ENCODE measurements at regions not wholly inside any gene's neighbourhood (a gene's known extent, or its start where the extent isn't known, plus 50 kb on each side); places are given as distances from the start of the nearest gene placed in this dataset.

GRCh38 chr1:5435414-5435813 is 556.8 kb downstream of the NPHP4 start:
- Histone ChIP-seq H3K27me3 (replicated peaks in 2 of 5; ENCODE audit: control insufficient read depth in 4 of 5, insufficient read depth in 5 of 5, low read length in 4 of 5) (peaks cover 0 to 51% (median 12%) of the 10 kb centered on the region in 5 experiments), H3K36me3 (ENCODE audit: control insufficient read depth in 4 of 4, insufficient read depth in 4 of 4, low read length in 3 of 4) (no peaks in the 10 kb centered on the region), H3K4me3 (ENCODE audit: control insufficient read depth in 1 of 7, extremely low read depth in 1 of 7, insufficient read depth in 4 of 7, low read depth in 2 of 7, low read length in 6 of 7) (no peak overlapping the region), H3K4me1 (ENCODE audit: control extremely low read depth in 1 of 4, control insufficient read depth in 4 of 4, insufficient read depth in 4 of 4, low read length in 3 of 4) (no peaks in the 10 kb centered on the region), H3K9me3 (ENCODE audit: control extremely low read depth in 1 of 5, control insufficient read depth in 4 of 5, insufficient read depth in 2 of 5, low read depth in 1 of 5, low read length in 4 of 5) (peaks cover 0 to 16% (median 0%) of the 10 kb centered on the region in 5 experiments), H3K27ac (ENCODE audit: insufficient read depth in 1 of 2, low read depth in 1 of 2, low read length in 2 of 2, poor library complexity in 1 of 2, severe bottlenecking in 2 of 2) (no peak overlapping the region)
- 90% methylated on average over 3 of the region's 6 CpGs for WGBS (ENCODE audit: insufficient coverage)
- CTCF ChIA-PET, result interaction anchor here (0.9 kb wide), 1 partner anchor 16 kb away, joined by 3 read pairs; no protein-coding TSS in a partner anchor
- DNase-seq, result no peak
- POLR2A ChIA-PET, result no interaction called here

GRCh38 chr1:5432436-5432835 is 559.8 kb downstream of the NPHP4 start:
- H3K27me3 ChIP-seq (replicated peaks in 2 of 5; ENCODE audit: control insufficient read depth in 4 of 5, insufficient read depth in 5 of 5, low read length in 4 of 5), result peaks cover 0 to 75% (median 10%) of the 10 kb centered on the region in 5 experiments
- CTCF ChIA-PET, result no interaction called here
- H3K27ac ChIP-seq (ENCODE audit: insufficient read depth in 1 of 2, low read depth in 1 of 2, low read length in 2 of 2, poor library complexity in 1 of 2, severe bottlenecking in 2 of 2), result no peak overlapping the region
- H3K4me1 ChIP-seq (ENCODE audit: control extremely low read depth in 1 of 4, control insufficient read depth in 4 of 4, insufficient read depth in 4 of 4, low read length in 3 of 4), result no peaks in the 10 kb centered on the region
- POLR2A ChIA-PET, result no interaction called here
- H3K36me3 ChIP-seq (ENCODE audit: control insufficient read depth in 4 of 4, insufficient read depth in 4 of 4, low read length in 3 of 4), result no peaks in the 10 kb centered on the region
- no peak for DNase-seq
- no peaks in the 10 kb centered on the region for H3K9me3 ChIP-seq (ENCODE audit: control extremely low read depth in 1 of 5, control insufficient read depth in 4 of 5, insufficient read depth in 2 of 5, low read depth in 1 of 5, low read length in 4 of 5)
- WGBS (ENCODE audit: insufficient coverage), result 81% methylated on average over 5 of the region's 5 CpGs
- no peak overlapping the region for H3K4me3 ChIP-seq (ENCODE audit: control insufficient read depth in 1 of 7, extremely low read depth in 1 of 7, insufficient read depth in 4 of 7, low read depth in 2 of 7, low read length in 6 of 7)

DNA sequence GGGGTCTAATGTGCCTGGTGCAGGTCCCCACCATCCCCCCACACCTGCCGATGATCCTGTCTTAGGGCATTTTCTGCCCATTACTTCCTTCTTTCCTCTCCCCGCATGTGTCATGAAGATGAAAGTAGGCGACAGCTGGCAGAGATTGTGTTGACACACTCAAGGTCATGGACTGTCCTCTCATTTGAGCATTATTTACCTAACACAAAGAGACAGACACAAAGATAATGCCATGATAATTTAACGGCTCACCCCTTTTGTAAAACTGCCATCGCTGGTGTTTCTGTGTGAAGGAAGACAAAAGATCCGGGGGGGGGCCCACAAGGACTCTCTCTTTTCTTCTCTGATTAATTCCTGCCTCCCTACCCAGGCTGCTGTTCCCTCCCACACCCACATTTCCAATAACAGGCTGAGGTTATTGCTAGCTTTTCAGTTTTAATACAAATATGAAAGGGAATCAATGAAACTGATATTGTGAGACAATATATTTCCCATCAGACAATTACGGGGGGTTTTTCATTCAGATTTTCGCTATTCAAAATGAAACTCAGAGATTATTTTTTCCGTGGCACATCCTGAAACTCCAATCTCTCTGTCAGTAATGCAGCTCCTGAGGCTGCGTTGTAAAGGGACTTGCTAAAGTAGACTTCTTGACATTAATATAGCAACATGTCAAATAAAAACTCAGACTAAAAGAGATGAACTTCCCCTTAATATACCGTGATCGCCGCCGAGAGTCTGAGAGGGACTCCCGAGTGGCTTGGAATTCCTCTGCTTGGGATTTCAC is 561.1 kb downstream of the NPHP4 start:
- no peak overlapping the region for H3K4me3 ChIP-seq (ENCODE audit: control insufficient read depth in 1 of 7, extremely low read depth in 1 of 7, insufficient read depth in 4 of 7, low read depth in 2 of 7, low read length in 6 of 7)
- H3K36me3 ChIP-seq (ENCODE audit: control insufficient read depth in 4 of 4, insufficient read depth in 4 of 4, low read length in 3 of 4), result no peaks in the 10 kb centered on the region
- H3K9me3 ChIP-seq (ENCODE audit: control extremely low read depth in 1 of 5, control insufficient read depth in 4 of 5, insufficient read depth in 2 of 5, low read depth in 1 of 5, low read length in 4 of 5), result no peaks in the 10 kb centered on the region
- CTCF ChIA-PET, result no interaction called here
- H3K27me3 ChIP-seq (replicated peaks in 2 of 5; ENCODE audit: control insufficient read depth in 4 of 5, insufficient read depth in 5 of 5, low read length in 4 of 5), result peaks cover 0 to 82% (median 16%) of the 10 kb centered on the region in 5 experiments
- 89% methylated on average over 12 of the region's 15 CpGs for WGBS (ENCODE audit: insufficient coverage)
- no peak overlapping the region for H3K27ac ChIP-seq (ENCODE audit: insufficient read depth in 1 of 2, low read depth in 1 of 2, low read length in 2 of 2, poor library complexity in 1 of 2, severe bottlenecking in 2 of 2)
- no peak for DNase-seq
- POLR2A ChIA-PET, result no interaction called here
- no peaks in the 10 kb centered on the region for H3K4me1 ChIP-seq (ENCODE audit: control extremely low read depth in 1 of 4, control insufficient read depth in 4 of 4, insufficient read depth in 4 of 4, low read length in 3 of 4)

- Histone ChIP-seq H3K27ac (ENCODE audit: insufficient read depth in 1 of 2, low read depth in 1 of 2, low read length in 2 of 2, poor library complexity in 1 of 2, severe bottlenecking in 2 of 2) (no peak overlapping the region), H3K36me3 (ENCODE audit: control insufficient read depth in 4 of 4, insufficient read depth in 4 of 4, low read length in 3 of 4) (no peaks in the 10 kb centered on the region), H3K27me3 (replicated peaks in 2 of 5; ENCODE audit: control insufficient read depth in 4 of 5, insufficient read depth in 5 of 5, low read length in 4 of 5) (peaks cover 0 to 84% (median 20%) of the 10 kb centered on the region in 5 experiments), H3K9me3 (ENCODE audit: control extremely low read depth in 1 of 5, control insufficient read depth in 4 of 5, insufficient read depth in 2 of 5, low read depth in 1 of 5, low read length in 4 of 5) (no peaks in the 10 kb centered on the region), H3K4me1 (ENCODE audit: control extremely low read depth in 1 of 4, control insufficient read depth in 4 of 4, insufficient read depth in 4 of 4, low read length in 3 of 4) (no peaks in the 10 kb centered on the region), H3K4me3 (ENCODE audit: control insufficient read depth in 1 of 7, extremely low read depth in 1 of 7, insufficient read depth in 4 of 7, low read depth in 2 of 7, low read length in 6 of 7) (no peak overlapping the region)
- ChIA-PET CTCF (no interaction called here), POLR2A (no interaction called here)
- 86% methylated on average over 2 of the region's 4 CpGs for WGBS (ENCODE audit: insufficient coverage)
- no peak for DNase-seq
Observed at GRCh38 chr1:5430136-5430535, 562.1 kb downstream of the NPHP4 start.

DNA sequence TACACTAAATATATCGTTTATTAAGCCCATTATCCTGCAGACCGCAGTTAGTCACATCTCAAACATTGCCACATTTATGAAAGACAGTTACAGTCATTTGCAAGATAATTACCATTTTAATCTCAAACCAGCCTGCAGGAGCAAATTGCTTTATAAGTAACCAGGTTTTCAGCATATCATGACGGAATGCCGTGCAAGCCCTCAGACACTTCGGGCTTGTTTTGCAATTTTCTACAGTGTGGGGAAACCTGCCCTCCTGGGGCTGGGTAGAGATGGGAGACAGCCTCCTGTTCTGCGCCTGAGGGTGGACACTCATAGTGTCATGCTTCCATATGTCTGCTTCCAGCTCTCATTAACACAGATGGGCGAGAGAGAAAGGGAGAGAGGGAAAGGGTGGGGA is 563.9 kb downstream of the NPHP4 start:
- H3K27ac ChIP-seq (ENCODE audit: insufficient read depth in 1 of 2, low read depth in 1 of 2, low read length in 2 of 2, poor library complexity in 1 of 2, severe bottlenecking in 2 of 2), result no peak overlapping the region
- 90% methylated on average over 6 of the region's 7 CpGs for WGBS (ENCODE audit: insufficient coverage)
- H3K9me3 ChIP-seq (ENCODE audit: control extremely low read depth in 1 of 5, control insufficient read depth in 4 of 5, insufficient read depth in 2 of 5, low read depth in 1 of 5, low read length in 4 of 5), result no peaks in the 10 kb centered on the region
- CTCF ChIA-PET, result no interaction called here
- no peak overlapping the region for H3K4me3 ChIP-seq (ENCODE audit: control insufficient read depth in 1 of 7, extremely low read depth in 1 of 7, insufficient read depth in 4 of 7, low read depth in 2 of 7, low read length in 6 of 7)
- H3K27me3 ChIP-seq (replicated peaks in 2 of 5; ENCODE audit: control insufficient read depth in 4 of 5, insufficient read depth in 5 of 5, low read length in 4 of 5), result peaks cover 0 to 88% (median 20%) of the 10 kb centered on the region in 5 experiments
- POLR2A ChIA-PET, result no interaction called here
- no peaks in the 10 kb centered on the region for H3K36me3 ChIP-seq (ENCODE audit: control insufficient read depth in 4 of 4, insufficient read depth in 4 of 4, low read length in 3 of 4)
- no peak for DNase-seq
- peaks cover 0 to 2% (median under 1%) of the 10 kb centered on the region in 4 experiments for H3K4me1 ChIP-seq (ENCODE audit: control extremely low read depth in 1 of 4, control insufficient read depth in 4 of 4, insufficient read depth in 4 of 4, low read length in 3 of 4)

- CTCF ChIA-PET, result no interaction called here
- DNase-seq, result no peak
- WGBS (ENCODE audit: insufficient coverage), result 89% methylated on average over 9 of the region's 9 CpGs
- POLR2A ChIA-PET, result no interaction called here
- no peaks in the 10 kb centered on the region for H3K9me3 ChIP-seq (ENCODE audit: control extremely low read depth in 1 of 5, control insufficient read depth in 4 of 5, insufficient read depth in 2 of 5, low read depth in 1 of 5, low read length in 4 of 5)
- no peaks in the 10 kb centered on the region for H3K36me3 ChIP-seq (ENCODE audit: control insufficient read depth in 4 of 4, insufficient read depth in 4 of 4, low read length in 3 of 4)
- H3K27ac ChIP-seq (ENCODE audit: insufficient read depth in 1 of 2, low read depth in 1 of 2, low read length in 2 of 2, poor library complexity in 1 of 2, severe bottlenecking in 2 of 2), result no peak overlapping the region
- no peak overlapping the region for H3K4me3 ChIP-seq (ENCODE audit: control insufficient read depth in 1 of 7, extremely low read depth in 1 of 7, insufficient read depth in 4 of 7, low read depth in 2 of 7, low read length in 6 of 7)
- H3K27me3 ChIP-seq (replicated peaks in 2 of 5; ENCODE audit: control insufficient read depth in 4 of 5, insufficient read depth in 5 of 5, low read length in 4 of 5), result peaks cover 0 to 84% (median 19%) of the 10 kb centered on the region in 5 experiments
- H3K4me1 ChIP-seq (ENCODE audit: control extremely low read depth in 1 of 4, control insufficient read depth in 4 of 4, insufficient read depth in 4 of 4, low read length in 3 of 4), result peaks cover 0 to 8% (median 2%) of the 10 kb centered on the region in 4 experiments
Observed at GRCh38 chr1:5427026-5427613, 565.1 kb downstream of the NPHP4 start.
